Ovary (tissue), 7 donors: ENCODE measurements at regions not wholly inside any gene's neighbourhood (a gene's known extent, or its start where the extent isn't known, plus 50 kb on each side); places are given as distances from the start of the nearest gene placed in this dataset.

Experiments used
- DNase-seq, 5 donors: peaks; one replicate each; pipeline ENCODE4 v3.0.0-alpha.2; 2019 to 2020
- H3K27ac ChIP-seq, 2 donors: fragments of 200-600 bp; one replicate each; pipeline versions ENCODE4 v1.5.1 to v1.8.0; 2019 to 2022
- H3K27me3 ChIP-seq: fragments of 200-600 bp; one replicate; pipeline ENCODE4 v1.8.0; 2022
- H3K36me3 ChIP-seq: fragments of 200-600 bp; sonication (generic); one replicate; pipeline ENCODE4 v1.5.1; 2019
- H3K4me1 ChIP-seq: one replicate; pipeline ENCODE4 v1.8.1; 2013; ENCODE audit warnings: mild to moderate bottlenecking, moderate library complexity; ENCODE audit not compliant: insufficient read depth
- H3K4me3 ChIP-seq: fragments of 200-600 bp; sonication (generic); one replicate; pipeline ENCODE4 v1.5.1; 2017
- H3K9me3 ChIP-seq, 2 donors: fragments of 200-600 bp in 1 of 2; sonication (generic) in 1 of 2; one replicate each; pipeline versions ENCODE4 v1.5.1 to v1.8.1; 2013 to 2019; ENCODE audit warnings: mild to moderate bottlenecking in 1 of 2, moderate library complexity in 1 of 2
- CTCF ChIP-seq, 3 donors: fragments of 450-650 bp in 2 of 3; fragments of 200-600 bp in 1 of 3; IDR thresholded peaks; one replicate each; pipeline versions ENCODE4 v1.5.1 to v1.8.0; 2016 to 2022; ENCODE audit warnings: antibody characterized with exemption in 3 of 3, mild to moderate bottlenecking in 1 of 3
- EP300 ChIP-seq: sonication (generic); formaldehyde crosslinking; IDR thresholded peaks from one replicate; pipeline ENCODE4 v1.6.1; 2017; ENCODE audit warnings: antibody characterized with exemption
- POLR2A ChIP-seq: fragments of 450-650 bp; IDR thresholded peaks from one replicate; pipeline ENCODE4 v1.6.1; 2017; ENCODE audit warnings: antibody characterized with exemption, mild to moderate bottlenecking, moderate library complexity
- WGBS, 3 donors: extraction: QIAGEN DNeasy Blood & Tissue Kit in 1 of 3; methylation state at CpG; one replicate each; pipeline versions ENCODE4 v1.1.5 to v1.1.7; 2013 to 2017; 5-methylcytosine and 5-hydroxymethylcytosine counted together
- intact Hi-C, 4 donors: fragments of 100-400 bp; cut with DNase I; formaldehyde crosslinking; loops; one replicate each; pipeline versions ENCODE4 v1.11.0 to v1.15.1; 2022 to 2023
- donor health status: DM: no; HTN: no; CAD: no; lungs with moderate emphysema.
- donor health status: DM: no; HTN: no; CAD: no.
- donor health status: Bipolar disorder and iron deficiency.
- donor health status: DM: no; HTN: no; CAD: no.
- donor health status: DM: yes; HTN: yes; CAD: no.

- intact Hi-C loops: no loop called here
- no peak overlapping the region for H3K27ac ChIP-seq
Measured at GRCh38 chr14:94884616-94885230, 114.8 kb upstream of the GSC start.

GRCh38 chr14:94882401-94882800 lies 112.5 kb upstream of the GSC start:
- DNase-seq: no peak
- H3K27ac ChIP-seq: no peak overlapping the region
- no peaks in the 10 kb centered on the region for H3K9me3 ChIP-seq
- H3K36me3 ChIP-seq: no peaks in the 10 kb centered on the region
- no peaks in the 10 kb centered on the region for H3K4me1 ChIP-seq
- H3K4me3 ChIP-seq: no peak overlapping the region
- H3K27me3 ChIP-seq: no peaks in the 10 kb centered on the region
- intact Hi-C loops: no loop called here
- WGBS, 3 donors: 83 to 95% (median 89%) methylated on average over 3 of the region's 3 CpGs
- TF ChIP-seq EP300 (no peak), CTCF (IDR thresholded peaks at IDR 0.05) (no peak), POLR2A (no peak)

More at GRCh38 chr14:94884616-94885230, 114.8 kb upstream of the GSC start:
- TF ChIP-seq EP300 (no peak), POLR2A (no peak), CTCF (IDR thresholded peaks at IDR 0.05) (no peak)
- no peak overlapping the region for H3K4me3 ChIP-seq
- H3K4me1 ChIP-seq: no peaks in the 10 kb centered on the region
- 82 to 85% (median 83%) methylated on average over 19 of the region's 19 CpGs for WGBS, 3 donors
- DNase-seq: no peak
- no peaks in the 10 kb centered on the region for H3K27me3 ChIP-seq
- H3K9me3 ChIP-seq: no peaks in the 10 kb centered on the region
- no peaks in the 10 kb centered on the region for H3K36me3 ChIP-seq

DNA sequence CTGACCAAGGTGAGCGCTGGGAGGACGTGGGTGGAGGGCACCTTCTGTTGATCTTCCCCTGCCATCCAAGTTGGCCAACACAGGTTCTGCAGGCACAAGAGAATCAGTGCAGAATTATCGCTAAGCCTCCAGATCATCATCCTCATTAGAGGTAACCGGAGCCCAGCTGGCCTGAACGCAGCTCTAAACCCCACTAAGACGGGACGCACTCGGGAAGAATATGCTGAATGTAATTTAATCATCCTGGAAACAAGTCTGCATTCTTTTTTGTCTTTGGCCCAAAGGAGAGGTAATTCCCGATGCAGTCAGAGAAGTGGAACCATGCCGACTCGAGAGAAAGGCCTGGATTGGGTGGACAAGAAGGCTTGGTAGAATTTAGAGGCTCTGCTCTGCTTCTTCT lies 111.0 kb upstream of the GSC start:
- WGBS, 3 donors: 84 to 93% (median 90%) methylated on average over 11 of the region's 11 CpGs
- intact Hi-C loops: no loop called here

GRCh38 chr14:94880106-94880505 lies 110.2 kb upstream of the GSC start:
- TF ChIP-seq CTCF (IDR thresholded peaks at IDR 0.05) (no peak), POLR2A (no peak), EP300 (no peak)
- H3K4me1 ChIP-seq: no peaks in the 10 kb centered on the region
- H3K27ac ChIP-seq: no peak overlapping the region
- intact Hi-C loops: no loop called here
- no peak for DNase-seq
- H3K36me3 ChIP-seq: no peaks in the 10 kb centered on the region
- WGBS, 3 donors: 91% methylated on average over 5 of the region's 5 CpGs
- no peak overlapping the region for H3K4me3 ChIP-seq
- H3K27me3 ChIP-seq: no peaks in the 10 kb centered on the region
- H3K9me3 ChIP-seq: no peaks in the 10 kb centered on the region

More for the DNA sequence above, 111.0 kb upstream of the GSC start:
- Histone ChIP-seq H3K36me3 (no peaks in the 10 kb centered on the region), H3K27ac (no peak overlapping the region), H3K4me1 (no peaks in the 10 kb centered on the region), H3K27me3 (no peaks in the 10 kb centered on the region), H3K9me3 (no peaks in the 10 kb centered on the region), H3K4me3 (no peak overlapping the region)
- TF ChIP-seq EP300: no peak
- DNase-seq: no peak

- Histone ChIP-seq H3K36me3 (no peaks in the 10 kb centered on the region), H3K4me1 (no peaks in the 10 kb centered on the region), H3K9me3 (no peaks in the 10 kb centered on the region), H3K4me3 (no peak overlapping the region), H3K27ac (no peak overlapping the region), H3K27me3 (no peaks in the 10 kb centered on the region)
- no peak for DNase-seq
- no peak for TF ChIP-seq POLR2A
- intact Hi-C loops: no loop called here
- WGBS, 3 donors: 29 to 46% (median 40%) methylated on average over 5 of the region's 5 CpGs
Measured at GRCh38 chr14:94879537-94879936, 109.6 kb upstream of the GSC start.
